ENCODE measurements at regions not wholly inside any gene's neighbourhood (a gene's known extent, or its start where the extent isn't known, plus 50 kb on each side); places are given as distances from the start of the nearest gene placed in this dataset.

GRCh38 chrX:39140581-39140980 lies 339.3 kb downstream of the MID1IP1 start:
- DNase-seq (ENCODE audit: low spot score) = no peak

GRCh38 chrX:39144323-39144722 lies 343.1 kb downstream of the MID1IP1 start:
- DNase-seq (ENCODE audit: low spot score) = no peak

- no peak for DNase-seq (ENCODE audit: low spot score)
Measured at GRCh38 chrX:39144956-39145355, 343.7 kb downstream of the MID1IP1 start.

GRCh38 chrX:39145859-39146258 lies 344.6 kb downstream of the MID1IP1 start:
- DNase-seq (ENCODE audit: low spot score) = no peak

- peak; percentile 37 for DNase-seq (ENCODE audit: low spot score)
Measured at GRCh38 chrX:39149761-39150160, 348.5 kb downstream of the MID1IP1 start.

- no peak for DNase-seq (ENCODE audit: low spot score)
Measured at GRCh38 chrX:39150220-39150619, 349.0 kb downstream of the MID1IP1 start.

GRCh38 chrX:39150621-39151020 lies 349.4 kb downstream of the MID1IP1 start:
- DNase-seq (ENCODE audit: low spot score) = no peak

GRCh38 chrX:39152106-39152649 lies 350.9 kb downstream of the MID1IP1 start:
- DNase-seq (ENCODE audit: low spot score) = no peak

- DNase-seq (ENCODE audit: low spot score) = no peak
Measured at GRCh38 chrX:39156051-39156450, 354.8 kb downstream of the MID1IP1 start.

GRCh38 chrX:39157006-39157405 lies 355.7 kb downstream of the MID1IP1 start:
- DNase-seq (ENCODE audit: low spot score) = no peak

GRCh38 chrX:39157796-39158195 lies 356.5 kb downstream of the MID1IP1 start:
- peak; percentile 12 for DNase-seq (ENCODE audit: low spot score)

- peak; percentile 91 for DNase-seq (ENCODE audit: low spot score)
Measured at GRCh38 chrX:39158801-39159657, 357.8 kb downstream of the MID1IP1 start.

GRCh38 chrX:39159921-39160507 lies 358.8 kb downstream of the MID1IP1 start:
- DNase-seq (ENCODE audit: low spot score) = no peak

GRCh38 chrX:39161611-39162255 lies 360.5 kb downstream of the MID1IP1 start:
- no peak for DNase-seq (ENCODE audit: low spot score)

GRCh38 chrX:39162322-39162735 lies 361.1 kb downstream of the MID1IP1 start:
- DNase-seq (ENCODE audit: low spot score) = no peak

GRCh38 chrX:39163581-39164126 lies 362.4 kb downstream of the MID1IP1 start:
- DNase-seq (ENCODE audit: low spot score) = no peak

- no peak for DNase-seq (ENCODE audit: low spot score)
Measured at GRCh38 chrX:39164212-39164611, 363.0 kb downstream of the MID1IP1 start.

- no peak for DNase-seq (ENCODE audit: low spot score)
Measured at GRCh38 chrX:39165185-39165584, 363.9 kb downstream of the MID1IP1 start.

- no peak for DNase-seq (ENCODE audit: low spot score)
Measured at GRCh38 chrX:39165773-39166172, 364.5 kb downstream of the MID1IP1 start.

GRCh38 chrX:39167791-39168190 lies 366.5 kb downstream of the MID1IP1 start:
- no peak for DNase-seq (ENCODE audit: low spot score)

- DNase-seq (ENCODE audit: low spot score) = no peak
Measured at GRCh38 chrX:39168609-39169008, 367.4 kb downstream of the MID1IP1 start.

- no peak for DNase-seq (ENCODE audit: low spot score)
Measured at GRCh38 chrX:39169976-39170375, 368.7 kb downstream of the MID1IP1 start.
